Upper lobe of right lung (tissue), 1 donor: ENCODE measurements at regions not wholly inside any gene's neighbourhood (a gene's known extent, or its start where the extent isn't known, plus 50 kb on each side); places are given as distances from the start of the nearest gene placed in this dataset.

Source experiments
- ATAC-seq: fragments of 200-7000 bp; cut with Tn5 transposase; one replicate; pipeline ENCODE4 v1.9.1; 2020; ENCODE audit warnings: mild to moderate bottlenecking, moderate library complexity
- DNase-seq: peaks from one replicate; pipeline ENCODE4 v3.0.0-alpha.2; 2020
- H3K27ac ChIP-seq: fragments of 200-600 bp; one replicate; pipeline ENCODE4 v1.8.0; 2022
- H3K27me3 ChIP-seq: fragments of 200-600 bp; one replicate; pipeline ENCODE4 v1.8.0; 2022; ENCODE audit warnings: mild to moderate bottlenecking
- H3K36me3 ChIP-seq: fragments of 200-600 bp; one replicate; pipeline ENCODE4 v1.8.0; 2022
- H3K4me1 ChIP-seq: fragments of 200-600 bp; one replicate; pipeline ENCODE4 v1.8.0; 2022
- H3K4me3 ChIP-seq: fragments of 200-600 bp; one replicate; pipeline ENCODE4 v1.8.0; 2022; ENCODE audit warnings: mild to moderate bottlenecking
- H3K9me3 ChIP-seq: fragments of 200-600 bp; one replicate; pipeline ENCODE4 v1.8.0; 2022
- intact Hi-C: fragments of 100-400 bp; cut with DNase I; formaldehyde crosslinking; loops from one replicate; pipeline ENCODE4 v1.11.0; 2022
- TF ChIP-seq, protein P1 (sequence below): fragments of 200-600 bp; IDR thresholded peaks from one replicate; pipeline ENCODE4 v1.8.0; 2022; ENCODE audit warnings: antibody characterized with exemption
- donor health status: DM: no; HTN: yes; CAD: no; lungs with severe emphysema.

DNA sequence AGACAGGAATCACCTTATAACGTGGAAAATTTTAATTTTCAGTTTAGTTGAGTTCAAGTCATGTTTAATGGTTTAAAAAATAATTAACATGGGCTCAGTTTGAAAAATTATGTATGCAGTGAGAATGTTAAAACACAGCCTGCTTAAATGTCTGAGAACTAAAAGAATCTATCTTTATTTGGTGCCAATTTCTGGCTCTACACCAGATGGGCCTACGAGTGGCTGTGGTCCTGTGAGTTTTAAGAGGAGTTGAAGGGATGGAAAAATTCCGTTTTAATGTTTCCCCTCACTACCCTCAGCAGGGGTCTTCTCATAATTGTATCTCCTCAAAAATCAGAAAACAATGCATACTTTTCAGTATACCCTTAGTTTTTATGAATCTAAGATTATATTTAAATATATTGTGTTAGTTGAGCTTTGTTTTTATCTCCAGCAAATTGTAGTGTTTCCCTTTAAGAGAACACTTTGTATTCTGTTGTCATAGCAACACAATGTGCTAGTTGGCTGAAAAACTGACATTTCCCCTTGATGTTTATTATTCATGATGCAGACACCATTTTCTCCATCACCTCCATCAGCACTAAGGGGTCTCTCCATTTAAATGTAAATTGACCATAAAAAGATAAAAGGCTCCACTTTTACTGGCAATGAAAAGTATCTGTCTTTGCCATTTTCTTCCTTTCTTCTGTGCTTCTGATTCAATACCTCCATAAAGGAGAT, 393.5 kb upstream of the GRIA3 start:
- Histone ChIP-seq H3K27ac (no peak overlapping the region), H3K4me1 (no peaks in the 10 kb centered on the region), H3K27me3 (no peaks in the 10 kb centered on the region), H3K36me3 (no peaks in the 10 kb centered on the region), H3K4me3 (no peak overlapping the region), H3K9me3 (no peaks in the 10 kb centered on the region)
- TF ChIP-seq, protein P1, sequence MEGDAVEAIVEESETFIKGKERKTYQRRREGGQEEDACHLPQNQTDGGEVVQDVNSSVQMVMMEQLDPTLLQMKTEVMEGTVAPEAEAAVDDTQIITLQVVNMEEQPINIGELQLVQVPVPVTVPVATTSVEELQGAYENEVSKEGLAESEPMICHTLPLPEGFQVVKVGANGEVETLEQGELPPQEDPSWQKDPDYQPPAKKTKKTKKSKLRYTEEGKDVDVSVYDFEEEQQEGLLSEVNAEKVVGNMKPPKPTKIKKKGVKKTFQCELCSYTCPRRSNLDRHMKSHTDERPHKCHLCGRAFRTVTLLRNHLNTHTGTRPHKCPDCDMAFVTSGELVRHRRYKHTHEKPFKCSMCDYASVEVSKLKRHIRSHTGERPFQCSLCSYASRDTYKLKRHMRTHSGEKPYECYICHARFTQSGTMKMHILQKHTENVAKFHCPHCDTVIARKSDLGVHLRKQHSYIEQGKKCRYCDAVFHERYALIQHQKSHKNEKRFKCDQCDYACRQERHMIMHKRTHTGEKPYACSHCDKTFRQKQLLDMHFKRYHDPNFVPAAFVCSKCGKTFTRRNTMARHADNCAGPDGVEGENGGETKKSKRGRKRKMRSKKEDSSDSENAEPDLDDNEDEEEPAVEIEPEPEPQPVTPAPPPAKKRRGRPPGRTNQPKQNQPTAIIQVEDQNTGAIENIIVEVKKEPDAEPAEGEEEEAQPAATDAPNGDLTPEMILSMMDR = no peak
- intact Hi-C loops = no loop called here
- ATAC-seq = no peak
- DNase-seq = no peak

DNA sequence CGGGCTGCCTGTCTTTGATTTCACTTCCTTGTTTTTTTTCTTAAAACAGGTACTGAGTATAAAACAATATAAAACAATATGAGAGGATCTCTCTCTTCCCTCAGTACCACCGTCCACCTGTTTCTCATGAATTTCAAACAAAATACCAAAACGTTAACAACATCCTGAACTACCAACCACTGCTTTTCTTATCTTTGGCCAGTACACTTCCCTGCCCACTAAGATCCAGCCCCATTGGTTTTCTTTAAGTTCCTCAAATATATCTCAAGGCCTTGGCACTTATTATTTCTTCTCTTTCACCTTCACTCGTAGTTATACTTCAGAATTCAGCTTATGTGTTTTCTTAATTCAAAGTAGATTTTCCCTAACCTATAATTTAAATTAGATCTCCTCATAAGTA, 370.2 kb upstream of the GRIA3 start:
- no peak for DNase-seq
- no peak for ATAC-seq

DNA sequence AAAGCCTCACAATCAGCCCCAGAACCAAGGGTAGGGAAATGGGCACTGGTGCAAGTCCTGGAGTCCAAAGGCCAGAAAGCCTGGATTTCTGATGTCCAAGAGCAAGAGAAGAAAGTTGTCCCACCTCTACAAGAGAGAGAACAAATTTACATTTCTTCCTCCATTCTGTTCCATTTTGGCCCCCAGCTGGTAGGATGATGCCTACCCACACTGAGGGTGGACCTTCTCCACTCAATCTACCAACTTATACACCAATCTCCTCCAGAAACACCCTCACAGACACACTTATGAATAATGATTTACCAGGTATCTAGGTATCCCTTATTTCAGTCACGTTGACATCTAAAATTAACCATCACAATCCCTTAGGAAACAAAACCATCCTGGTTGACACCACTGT, 367.8 kb upstream of the GRIA3 start:
- intact Hi-C loops = no loop called here
- Histone ChIP-seq H3K4me3 (no peak overlapping the region), H3K9me3 (no peaks in the 10 kb centered on the region), H3K27ac (no peak overlapping the region), H3K4me1 (no peaks in the 10 kb centered on the region), H3K27me3 (no peaks in the 10 kb centered on the region), H3K36me3 (no peaks in the 10 kb centered on the region)
- ATAC-seq = no peak
- no peak for DNase-seq
- TF ChIP-seq, protein P1 = no peak

More for the DNA sequence above, 370.2 kb upstream of the GRIA3 start:
- H3K27ac ChIP-seq = no peak overlapping the region
- TF ChIP-seq, protein P1 = no peak
- no peak overlapping the region for H3K4me3 ChIP-seq
- no peaks in the 10 kb centered on the region for H3K9me3 ChIP-seq
- H3K4me1 ChIP-seq = no peaks in the 10 kb centered on the region
- intact Hi-C loops = no loop called here
- H3K36me3 ChIP-seq = no peaks in the 10 kb centered on the region
- no peaks in the 10 kb centered on the region for H3K27me3 ChIP-seq

DNA sequence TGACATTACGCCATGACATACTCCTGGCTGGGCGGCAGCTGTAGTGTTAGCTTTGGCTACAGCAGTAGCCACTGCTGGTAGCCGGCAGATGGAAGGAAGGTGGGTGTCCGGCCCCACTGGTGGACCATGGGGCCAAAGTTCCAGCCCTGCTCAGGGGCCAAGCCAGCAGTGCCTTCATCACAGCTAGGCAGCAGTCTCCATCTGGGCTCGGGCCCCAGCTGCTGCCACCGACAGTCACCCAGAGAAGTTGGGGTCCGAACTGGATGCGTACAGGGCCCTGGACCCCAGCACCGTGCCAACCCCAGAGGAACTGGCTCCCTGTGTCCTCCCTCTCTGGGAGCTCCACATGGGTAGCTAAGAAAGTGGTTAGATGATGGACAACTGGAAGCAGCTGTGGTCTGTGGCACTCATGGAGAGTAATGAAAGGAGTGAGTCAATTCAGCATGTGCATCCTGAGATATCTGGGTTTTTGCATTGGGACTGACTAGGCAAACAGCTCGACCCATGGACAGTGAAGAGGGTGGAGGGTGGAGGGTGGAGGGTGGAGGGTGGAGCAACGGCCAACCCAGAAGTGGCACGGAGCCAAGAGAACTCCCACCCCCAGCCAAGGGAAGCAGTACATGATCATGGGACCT, 366.6 kb upstream of the GRIA3 start:
- TF ChIP-seq, protein P1 = no peak
- Histone ChIP-seq H3K4me1 (no peaks in the 10 kb centered on the region), H3K27me3 (no peaks in the 10 kb centered on the region), H3K9me3 (no peaks in the 10 kb centered on the region), H3K27ac (no peak overlapping the region), H3K4me3 (no peak overlapping the region), H3K36me3 (no peaks in the 10 kb centered on the region)
- DNase-seq (no peak), ATAC-seq (no peak)
- intact Hi-C loops = no loop called here

DNA sequence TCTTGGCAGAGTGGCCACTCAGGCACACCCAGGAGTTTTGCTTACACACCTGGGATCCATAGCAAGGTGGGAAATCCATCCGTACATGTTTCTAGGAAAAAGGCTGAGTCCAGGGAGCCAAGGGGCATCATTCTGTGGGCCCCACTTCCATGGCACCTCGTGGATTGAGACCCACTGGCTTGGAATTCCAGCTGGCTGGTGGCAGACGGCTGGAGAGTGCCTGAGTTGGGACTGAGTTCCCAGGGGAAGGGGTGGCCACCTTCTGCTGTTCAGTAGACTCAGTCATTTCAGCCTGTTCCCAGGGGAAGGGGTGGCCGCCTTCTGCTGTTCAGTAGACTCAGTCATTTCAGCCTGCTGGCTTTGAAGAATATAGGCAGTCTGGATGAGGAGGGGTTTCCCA, 366.0 kb upstream of the GRIA3 start:
- Histone ChIP-seq H3K36me3 (no peaks in the 10 kb centered on the region), H3K27ac (no peak overlapping the region), H3K9me3 (no peaks in the 10 kb centered on the region), H3K27me3 (no peaks in the 10 kb centered on the region), H3K4me1 (no peaks in the 10 kb centered on the region), H3K4me3 (no peak overlapping the region)
- intact Hi-C loops = no loop called here
- TF ChIP-seq, protein P1 = no peak
- ATAC-seq (no peak), DNase-seq (no peak)
